Stimulated activated naive CD4-positive, alpha-beta T cell (primary cell): ENCODE measurements at regions not wholly inside any gene's neighbourhood (a gene's known extent, or its start where the extent isn't known, plus 50 kb on each side); places are given as distances from the start of the nearest gene placed in this dataset.

Experiments
- DNase-seq, 6 experiments: peaks; one replicate each; lab custom pipeline; 2025; lab: John Stamatoyannopoulos, UW

DNA sequence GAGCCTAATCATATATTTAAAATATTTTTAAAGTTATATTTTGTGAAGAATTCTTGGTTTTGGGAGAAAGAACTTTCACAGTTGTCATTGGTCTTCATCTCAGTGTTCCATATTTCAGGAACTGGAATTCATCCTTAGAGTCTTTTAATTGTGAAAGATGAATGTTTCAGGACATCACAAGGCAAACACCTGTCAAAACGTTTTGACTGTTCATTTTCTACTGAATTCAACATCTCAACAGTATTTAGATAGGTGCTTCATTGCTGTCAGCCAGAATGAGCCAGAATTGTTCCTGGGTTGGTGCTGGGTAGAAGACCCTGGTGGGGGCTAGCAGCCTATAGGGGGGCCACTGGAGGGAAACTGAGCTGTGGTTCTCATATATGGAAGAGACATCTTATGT is 255.1 kb upstream of the CXCR4 start:
- no peak for DNase-seq

DNA sequence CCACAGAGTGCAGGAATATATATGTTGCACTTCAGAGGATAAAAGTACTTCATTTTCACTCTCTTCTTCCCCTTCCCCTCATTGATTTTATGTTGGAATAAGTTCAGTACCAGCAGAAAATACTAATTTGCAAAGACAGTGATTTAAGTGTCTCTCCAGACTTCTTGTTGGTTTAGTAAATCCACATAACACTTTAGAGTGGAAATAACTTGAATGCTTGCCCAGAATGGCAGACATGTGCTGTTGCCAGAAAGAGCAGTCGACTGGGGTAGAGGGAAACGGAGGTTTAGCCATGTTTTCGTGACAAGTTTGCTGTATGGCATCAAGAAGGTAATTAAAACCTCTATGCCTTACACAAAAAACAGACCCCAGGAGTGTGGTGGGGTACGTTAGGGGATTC is 246.0 kb upstream of the CXCR4 start:
- DNase-seq, result no peak

GRCh38 chr2:136363470-136363869 is 245.5 kb upstream of the CXCR4 start:
- no peak for DNase-seq

DNA sequence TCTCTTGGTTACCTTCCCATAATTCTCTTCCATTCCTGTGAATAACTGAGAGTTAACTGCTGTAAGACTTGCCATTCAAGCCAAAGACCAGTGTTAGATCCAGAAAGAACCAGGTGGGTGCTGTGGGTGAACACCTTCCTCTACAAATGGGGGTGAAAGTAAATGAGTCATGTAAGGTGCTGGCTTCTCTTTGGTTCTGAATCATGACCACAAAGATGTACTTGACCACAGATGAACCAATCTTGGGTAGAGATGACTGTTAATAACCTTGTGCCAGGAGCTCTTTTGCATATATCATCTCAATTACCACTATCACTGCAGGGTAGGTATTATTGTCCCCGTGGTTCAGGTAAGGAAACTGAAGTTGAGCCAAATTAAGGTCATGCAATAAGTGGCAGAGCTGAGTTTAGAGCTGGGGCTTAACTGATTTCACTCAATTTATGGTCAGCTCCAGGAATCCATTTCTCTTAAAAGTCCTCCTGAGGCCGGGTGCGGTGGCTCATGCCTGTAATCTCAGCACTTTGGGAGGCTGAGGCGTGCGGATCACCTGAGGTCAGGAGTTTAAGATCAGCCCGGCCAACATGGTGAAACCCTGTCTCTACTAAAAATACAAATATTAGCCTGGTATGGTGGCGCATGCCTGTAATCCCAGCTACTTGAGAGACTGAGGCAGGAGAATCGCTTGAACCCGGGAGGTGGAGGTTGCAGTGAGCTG is 244.9 kb upstream of the CXCR4 start:
- no peak for DNase-seq

DNA sequence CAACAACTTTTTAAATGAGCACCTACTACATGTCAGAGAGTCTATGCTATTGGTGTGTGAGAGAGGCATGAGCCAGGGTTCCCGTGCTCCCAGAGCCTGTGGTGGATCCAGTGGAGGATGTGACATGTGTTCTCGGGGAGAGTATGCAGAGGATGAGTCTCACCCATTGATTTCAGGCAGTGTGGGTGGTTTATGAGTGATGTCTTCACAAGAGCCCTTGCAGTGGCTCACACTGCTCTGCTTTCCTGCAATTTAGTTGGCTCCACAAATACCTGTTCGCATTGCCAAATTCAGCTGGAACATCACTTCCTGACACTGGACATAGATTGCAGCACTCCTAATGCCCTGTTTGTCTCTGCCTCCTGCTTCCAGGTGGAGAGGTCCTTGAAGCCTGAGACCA is 243.6 kb upstream of the CXCR4 start:
- DNase-seq, result no peak

DNA sequence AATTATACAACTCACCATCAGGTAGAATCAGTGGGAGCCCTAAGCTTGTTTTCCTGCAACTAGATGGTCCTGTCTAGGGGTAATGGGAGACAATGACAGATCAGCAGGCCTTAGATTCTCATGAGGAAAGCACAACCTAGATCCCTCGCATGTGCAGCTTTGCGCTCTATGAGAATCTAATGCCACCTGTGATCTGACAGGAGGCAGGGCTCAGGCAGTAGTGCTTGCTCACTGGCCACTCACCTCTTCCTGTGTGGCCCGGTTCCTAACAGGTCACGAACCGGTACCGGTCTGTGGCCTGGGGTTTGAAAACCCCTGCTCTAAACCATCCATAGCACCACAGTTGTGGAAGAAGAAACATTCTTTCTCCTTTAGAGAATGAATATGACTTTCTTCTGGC is 242.8 kb upstream of the CXCR4 start:
- no peak for DNase-seq

GRCh38 chr2:136359121-136359965 is 241.4 kb upstream of the CXCR4 start:
- DNase-seq, result no peak

DNA sequence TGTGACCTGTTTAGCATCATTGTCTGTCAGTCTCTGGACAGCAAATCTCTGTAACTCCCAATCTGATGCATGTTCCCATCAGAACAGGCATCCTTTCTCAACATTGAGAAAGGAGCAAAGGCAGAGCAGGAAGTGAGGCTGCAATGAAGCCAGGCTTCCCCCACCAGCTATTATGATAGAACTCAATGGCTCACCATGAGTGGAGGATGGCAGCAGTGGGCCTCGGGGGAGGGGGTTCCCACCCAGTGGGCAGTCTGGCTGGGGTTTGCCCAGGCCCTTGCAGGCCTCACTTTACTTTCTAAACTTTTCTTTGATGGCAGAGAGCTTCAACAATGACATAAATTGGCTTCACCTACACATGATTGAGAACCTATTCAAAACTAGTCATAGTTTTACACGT is 240.6 kb upstream of the CXCR4 start:
- DNase-seq, result no peak

- no peak for DNase-seq
Measured at GRCh38 chr2:136357007-136357380, 239.0 kb upstream of the CXCR4 start.

DNA sequence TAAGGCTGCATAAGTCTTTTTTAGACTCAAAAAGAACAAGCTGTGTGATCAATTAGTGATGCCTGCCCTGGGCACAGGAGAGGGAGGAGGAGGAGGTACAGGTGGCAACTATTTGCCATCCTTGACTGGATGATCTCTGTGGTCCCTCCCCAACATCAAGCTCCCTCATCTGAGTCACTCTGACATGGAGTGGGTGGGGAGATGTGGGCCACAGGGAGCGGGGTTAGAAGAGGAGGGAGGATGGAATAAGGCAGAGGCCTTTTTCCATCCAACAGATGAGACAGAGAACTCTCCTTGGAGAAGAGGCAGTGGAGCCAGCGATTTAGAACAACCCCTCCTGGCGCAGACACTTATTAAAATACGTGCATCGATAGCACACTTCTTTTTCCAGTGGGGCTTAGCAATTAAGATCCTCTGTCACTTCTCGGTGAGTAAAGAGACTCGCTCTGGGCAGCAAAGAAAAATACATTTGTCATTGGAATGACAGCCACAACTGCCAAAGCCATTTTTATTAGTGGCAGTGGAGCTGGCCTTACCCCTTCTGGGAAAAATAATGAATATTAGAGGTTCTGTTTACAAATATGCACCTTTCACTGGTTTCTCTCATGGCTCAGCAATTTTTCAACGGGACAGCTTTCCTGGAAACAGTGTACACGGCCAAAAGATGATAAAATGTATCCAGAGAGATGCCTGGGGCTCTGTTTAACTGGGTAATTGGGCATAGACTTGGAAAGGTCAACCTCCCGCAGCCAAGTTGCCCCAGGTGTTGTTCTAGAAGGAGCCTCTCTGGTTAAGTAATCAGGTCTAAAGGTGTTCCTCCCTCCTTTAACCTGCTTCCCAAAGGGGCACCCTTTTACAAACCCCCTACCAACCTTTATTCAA is 238.4 kb upstream of the CXCR4 start:
- no peak for DNase-seq

GRCh38 chr2:136351684-136352083 is 233.7 kb upstream of the CXCR4 start:
- no peak for DNase-seq

DNA sequence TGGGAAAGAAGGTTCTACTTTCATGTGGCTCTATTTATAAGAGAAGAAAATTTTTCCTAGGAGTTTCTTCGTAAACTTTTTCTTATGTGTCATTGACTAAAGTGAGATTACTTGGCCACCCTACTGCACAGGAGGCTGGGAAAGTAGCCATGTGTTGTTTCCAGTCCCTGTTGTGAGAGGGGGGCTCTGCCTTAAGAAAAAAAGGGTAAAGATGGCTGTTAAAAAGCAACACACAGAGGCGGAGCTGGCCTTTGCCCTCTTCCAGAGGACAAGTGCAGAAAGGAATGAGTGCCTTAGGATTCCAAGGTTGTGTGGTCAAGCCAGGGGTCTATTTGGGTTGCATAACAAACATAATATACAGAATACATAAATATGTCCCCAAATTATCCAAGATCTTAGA is 230.0 kb upstream of the CXCR4 start:
- no peak for DNase-seq

DNA sequence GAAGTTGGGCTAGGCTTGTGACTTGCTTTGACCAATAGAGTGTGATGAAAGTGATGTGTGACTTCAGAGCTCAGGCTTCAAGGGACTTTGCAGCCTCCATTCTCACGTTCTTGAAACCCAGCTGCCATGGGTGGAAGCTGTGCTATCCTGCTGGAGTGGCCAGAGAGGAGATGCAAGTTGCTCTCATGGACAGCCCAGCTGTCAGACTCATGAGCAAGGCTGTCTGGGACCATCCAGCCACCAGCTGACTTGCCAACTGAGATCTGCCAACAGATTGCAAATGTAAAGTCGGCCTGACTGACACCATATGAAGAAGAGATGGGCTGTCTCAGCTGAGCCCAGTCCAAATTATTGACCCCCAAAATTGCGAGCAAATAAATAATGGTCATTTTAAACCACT is 226.4 kb upstream of the CXCR4 start:
- no peak for DNase-seq

GRCh38 chr2:136342138-136342537 is 224.2 kb upstream of the CXCR4 start:
- no peak for DNase-seq

DNA sequence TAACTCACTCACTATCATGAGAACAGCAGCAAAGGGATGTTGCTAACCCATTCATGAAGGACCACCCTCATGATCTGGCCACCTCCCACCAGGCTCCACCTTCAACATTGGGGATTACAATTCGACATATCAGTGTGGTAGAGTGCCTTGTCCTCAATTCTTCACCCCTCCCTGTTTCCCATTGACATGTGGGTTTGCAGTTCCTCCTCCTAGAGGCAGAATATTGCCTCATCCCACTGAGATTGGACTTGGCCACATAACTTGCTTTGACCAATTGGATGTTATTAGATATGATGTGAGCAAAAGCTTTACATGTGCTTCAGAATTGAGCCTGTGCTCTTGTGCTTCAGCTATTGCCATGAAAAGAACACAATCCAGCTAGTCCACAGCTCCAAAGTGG is 217.0 kb upstream of the CXCR4 start:
- no peak for DNase-seq

- DNase-seq, result no peak
Measured at GRCh38 chr2:136332436-136333095, 214.6 kb upstream of the CXCR4 start.

DNA sequence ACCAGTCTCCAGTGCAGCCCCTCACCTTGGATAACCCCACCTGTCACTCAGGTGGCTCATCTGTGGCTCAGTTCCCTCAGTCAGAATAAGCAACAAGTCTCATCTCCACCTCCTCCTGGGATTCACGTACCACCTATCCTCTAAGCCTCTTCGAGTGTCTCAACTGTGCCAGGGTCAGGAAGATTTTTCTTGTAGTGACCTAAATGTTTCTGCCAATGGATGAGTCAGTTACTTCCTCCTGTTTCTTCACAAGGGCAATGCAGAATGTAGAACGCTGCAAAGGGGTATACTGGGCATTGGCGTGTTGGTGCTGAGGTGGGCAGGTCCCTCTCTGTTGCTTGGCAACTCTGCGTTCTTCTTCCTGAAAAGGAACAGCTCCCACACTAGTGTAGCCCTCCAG is 213.3 kb upstream of the CXCR4 start:
- DNase-seq, result no peak

- no peak for DNase-seq
Measured at GRCh38 chr2:136328207-136328795, 210.4 kb upstream of the CXCR4 start.

DNA sequence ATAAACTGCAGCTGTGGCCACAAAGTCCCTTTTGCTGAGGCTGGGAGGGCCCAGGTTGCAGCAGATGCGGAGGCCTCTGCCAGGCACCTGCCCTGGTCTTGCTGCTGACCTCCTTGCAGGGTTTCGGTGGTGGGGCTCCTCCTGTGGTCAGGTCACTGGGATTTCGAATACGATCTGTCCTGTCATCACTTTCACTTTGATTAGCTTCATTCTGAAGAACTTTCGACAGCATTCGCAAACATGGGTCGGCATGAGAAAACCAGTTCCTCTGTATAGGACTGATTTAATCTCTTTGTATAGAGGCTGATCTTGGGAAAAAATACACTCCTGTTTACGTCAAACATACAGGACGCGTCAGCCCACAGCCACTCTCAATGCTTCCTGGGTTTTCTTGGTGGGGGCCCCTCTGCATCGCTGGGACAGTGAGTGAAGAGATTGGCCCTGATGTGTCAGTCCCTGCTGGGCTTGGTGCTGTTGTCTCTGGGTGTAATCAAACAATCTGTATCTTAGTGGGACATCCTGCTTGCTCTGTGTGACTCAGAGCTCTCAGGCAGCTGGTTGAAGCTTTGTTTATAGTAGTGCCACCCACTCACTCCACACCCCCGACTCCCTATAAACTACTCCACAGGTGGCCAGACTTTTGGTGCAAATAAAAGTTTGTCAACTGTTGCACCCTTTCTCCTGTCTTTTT is 209.4 kb upstream of the CXCR4 start:
- DNase-seq, result peak; percentile 55 to 85 (median 72)

GRCh38 chr2:136325844-136326331 is 207.9 kb upstream of the CXCR4 start:
- no peak for DNase-seq

DNA sequence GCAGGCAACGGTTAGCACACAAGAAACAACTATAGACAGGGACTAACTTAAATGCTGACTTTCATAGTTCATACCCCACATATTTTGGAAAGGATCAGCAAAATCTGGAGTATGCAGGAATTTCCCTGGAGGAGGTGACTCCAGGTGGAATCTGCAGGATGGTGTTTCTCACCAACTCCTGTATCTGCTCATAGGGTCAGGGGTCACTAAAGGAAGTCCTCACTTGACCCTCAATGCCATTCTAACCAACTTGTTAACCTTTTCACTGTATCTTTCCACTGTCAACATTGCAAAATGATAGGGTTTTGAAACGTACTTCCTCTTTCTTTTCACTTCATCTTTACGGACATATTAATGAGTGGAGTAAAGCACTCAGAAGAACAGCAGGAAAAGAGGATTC is 207.0 kb upstream of the CXCR4 start:
- no peak for DNase-seq
